Spleen (tissue), 7 donors: ENCODE measurements at regions not wholly inside any gene's neighbourhood (a gene's known extent, or its start where the extent isn't known, plus 50 kb on each side); places are given as distances from the start of the nearest gene placed in this dataset.

ENCODE experiments used
- CTCF ChIP-seq, 11 experiments: fragments of 200-600 bp in 7 of 11; fragments of 450-650 bp in 4 of 11; sonication (generic) in 4 of 11; IDR thresholded peaks in 8 of 11; conservative IDR thresholded peaks in 3 of 11; 1 replicate in 7 of 11; 2 replicates in 4 of 11; pipeline versions ENCODE4 v1.4.0 to v1.8.0; 2016 to 2021; ENCODE audit warnings: antibody characterized with exemption in 11 of 11, inconsistent platforms in 4 of 11, mild to moderate bottlenecking in 1 of 11
- POLR2A ChIP-seq, 3 donors: fragments of 450-650 bp; IDR thresholded peaks; one replicate each; pipeline ENCODE4 v1.5.1; 2017; ENCODE audit warnings: antibody characterized with exemption in 3 of 3, mild to moderate bottlenecking in 1 of 3
- POLR2AphosphoS5 ChIP-seq, 3 donors: sonication (generic); formaldehyde crosslinking; IDR thresholded peaks; one replicate each; pipeline ENCODE4 v1.5.1; 2017; ENCODE audit warnings: antibody characterized with exemption in 3 of 3
- donor health status: DM: no; HTN: no; CAD: no; lungs with moderate emphysema.
- donor health status: DM: no; HTN: no; CAD: no.
- donor health status: DM: no; HTN: no; CAD: no.

DNA sequence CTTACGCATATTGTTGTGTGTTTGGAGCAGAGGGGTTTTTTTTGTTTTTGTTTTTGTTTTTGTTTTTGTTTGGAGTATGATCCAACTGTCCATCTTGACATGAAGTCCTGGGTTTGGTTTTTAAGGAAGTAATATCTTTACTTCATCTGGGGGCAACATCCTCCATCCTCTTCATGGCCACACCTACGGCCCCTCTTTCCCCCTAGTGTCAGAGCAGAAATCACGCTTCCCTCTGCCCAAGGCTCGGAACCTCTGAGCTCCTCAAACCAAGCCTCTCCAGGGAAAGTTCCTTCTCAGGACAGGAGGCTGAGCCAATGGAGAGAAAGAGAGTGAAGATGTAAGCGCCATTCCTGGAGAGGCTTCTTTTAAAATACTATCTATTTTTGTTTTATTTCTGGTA, 58.6 kb upstream of the PDX1 start:
- no peak for TF ChIP-seq POLR2A (IDR thresholded peaks at IDR 0.05)
- no peak for TF ChIP-seq CTCF (IDR thresholded peaks at IDR 0.05 in 8 of 11, conservative IDR thresholded peaks at IDR 0.05 in 3 of 11)
- TF ChIP-seq POLR2AphosphoS5 (IDR thresholded peaks at IDR 0.05), result no peak
